GM12801 (cell line): ENCODE measurements at regions not wholly inside any gene's neighbourhood (a gene's known extent, or its start where the extent isn't known, plus 50 kb on each side); places are given as distances from the start of the nearest gene placed in this dataset.

Experiments
- CTCF ChIP-seq: IDR thresholded peaks from one replicate; pipeline ENCODE4 v1.5.1; 2011; ENCODE audit warnings: control low read depth; ENCODE audit not compliant: insufficient read length; ENCODE audit errors: extremely low read depth

DNA sequence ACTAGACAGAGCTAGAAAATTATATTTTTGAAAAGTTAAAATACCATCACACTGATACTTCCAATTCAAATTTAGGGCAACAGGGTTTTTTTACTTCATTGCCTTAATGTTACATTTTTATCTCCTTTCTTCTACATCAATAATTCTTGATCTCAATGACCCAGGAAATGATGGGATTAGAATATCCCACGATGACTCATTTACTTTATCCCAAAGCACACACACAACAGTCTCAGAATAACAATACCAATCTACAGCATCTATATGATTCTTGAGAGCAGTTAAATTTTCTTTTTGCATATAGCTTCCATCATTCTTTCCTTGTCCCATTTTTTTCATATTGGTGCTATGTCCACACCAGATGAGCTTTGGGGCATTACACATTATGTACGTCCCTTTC lies 98.4 kb upstream of the EEPD1 start:
- TF ChIP-seq CTCF = no peak

- no peak for TF ChIP-seq CTCF
Measured at GRCh38 chr7:36055207-36055606, 97.8 kb upstream of the EEPD1 start.

DNA sequence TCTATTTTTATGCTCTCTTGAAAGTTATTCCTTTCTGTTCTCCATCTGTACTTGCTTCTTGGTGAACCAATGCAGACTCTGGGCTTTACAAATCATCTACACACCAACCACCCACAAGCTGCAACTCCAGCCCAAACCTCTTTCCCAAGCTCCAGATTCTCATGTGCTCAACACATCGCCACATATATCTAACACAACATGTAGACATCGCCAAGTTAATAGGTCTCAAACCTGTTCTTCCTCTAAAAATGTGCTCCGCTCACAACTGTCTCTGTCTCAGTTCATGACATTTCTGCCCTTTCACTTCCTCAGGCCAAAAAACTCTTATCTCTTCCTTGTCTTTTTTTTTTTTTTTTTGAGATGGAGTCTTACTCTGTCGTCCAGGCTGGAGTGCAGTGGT lies 95.7 kb upstream of the EEPD1 start:
- TF ChIP-seq CTCF = no peak

- no peak for TF ChIP-seq CTCF
Measured at GRCh38 chr7:36058020-36058592, 94.9 kb upstream of the EEPD1 start.

- TF ChIP-seq CTCF = no peak
Measured at GRCh38 chr7:36062154-36062815, 90.8 kb upstream of the EEPD1 start.

- no peak for TF ChIP-seq CTCF
Measured at GRCh38 chr7:36064676-36065075, 88.4 kb upstream of the EEPD1 start.

GRCh38 chr7:36066343-36066664 lies 86.8 kb upstream of the EEPD1 start:
- no peak for TF ChIP-seq CTCF
